ENCODE measurements at regions not wholly inside any gene's neighbourhood (a gene's known extent, or its start where the extent isn't known, plus 50 kb on each side); places are given as distances from the start of the nearest gene placed in this dataset.

GRCh38 chr5:135155616-135156214 lies 121.7 kb upstream of the PITX1 start:
- Histone ChIP-seq H3K4me1 (ENCODE audit: insufficient read depth, low read length) (no peaks in the 10 kb centered on the region), H3K79me1 (ENCODE audit: insufficient read depth, low read depth, low read length, poor library complexity, severe bottlenecking) (no peaks in the 10 kb centered on the region), H4K8ac (replicated peaks; ENCODE audit: insufficient read length, low read depth, low read length) (no peak overlapping the region), H3K9ac (ENCODE audit: extremely low read depth, insufficient read length, low read length) (no peak overlapping the region), H2BK20ac (ENCODE audit: low read depth, low read length, poor library complexity, severe bottlenecking) (no peak overlapping the region), H2BK15ac (ENCODE audit: low read depth, low read length) (no peak overlapping the region), H3K4ac (ENCODE audit: low read depth, low read length) (no peak overlapping the region), H2AK5ac (ENCODE audit: insufficient read length, low read length) (no peak overlapping the region), H3K79me2 (ENCODE audit: insufficient read depth, low read length) (no peaks in the 10 kb centered on the region), H3K4me2 (ENCODE audit: insufficient read depth, insufficient read length, low read length) (no peak overlapping the region), H3K27me3 (ENCODE audit: insufficient read depth, low read length) (no peaks in the 10 kb centered on the region), H3T11ph (ENCODE audit: low read length) (no peak overlapping the region), H2AFZ (ENCODE audit: low read length) (no peak overlapping the region), H4K5ac (ENCODE audit: insufficient read length, low read depth, low read length) (no peak overlapping the region), H3K23me2 (ENCODE audit: insufficient read length, low read depth, low read length, poor library complexity, severe bottlenecking) (no peaks in the 10 kb centered on the region), H4K91ac (ENCODE audit: insufficient read length, low read depth, low read length) (no peak overlapping the region), H3K23ac (ENCODE audit: insufficient read length, low read depth, low read length) (no peak overlapping the region), H2BK5ac (ENCODE audit: insufficient read length, low read length) (no peak overlapping the region), H3K9me3 (ENCODE audit: control insufficient read depth, low read depth, low read length) (no peaks in the 10 kb centered on the region), H3K27ac (ENCODE audit: insufficient read length, low read depth, low read length) (no peak overlapping the region), H3K18ac (ENCODE audit: insufficient read length, low read depth, low read length) (no peak overlapping the region), H4K20me1 (ENCODE audit: control insufficient read depth, insufficient read depth, insufficient read length) (no peaks in the 10 kb centered on the region), H2BK12ac (ENCODE audit: insufficient read length, low read depth, low read length) (no peak overlapping the region), H3K14ac (ENCODE audit: insufficient read depth, low read length) (no peak overlapping the region), H3K56ac (ENCODE audit: insufficient read length, low read depth, low read length) (no peak overlapping the region), H2BK120ac (ENCODE audit: low read depth, low read length, poor library complexity, severe bottlenecking) (no peak overlapping the region)
- peaks cover 0 to 2% of the 10 kb centered on the region in 2 experiments; a peak in 1 of 5 replicates for H3K9me3 Mint-ChIP-seq
- no peaks in the 10 kb centered on the region; a peak in 1 of 7 replicates for H3K36me3 Mint-ChIP-seq (ENCODE audit: insufficient read depth in 1 of 3, low read depth in 3 of 3)
- DNase-seq: no peak
- H3K4me1 Mint-ChIP-seq: peaks cover 4 to 7% of the 10 kb centered on the region in 2 experiments
- TF ChIP-seq CTCF (conservative IDR thresholded peaks at IDR 0.05): no peak
- H3K4me3 Mint-ChIP-seq: no peak overlapping the region
- peaks cover 38% of the 10 kb centered on the region for H3K27me3 Mint-ChIP-seq (ENCODE audit: low read depth)
- no peak overlapping the region for H3K27ac Mint-ChIP-seq
- WGBS (ENCODE audit: extremely low coverage, insufficient read length, low lambda C conversion rate): no CpG with 5 or more reads among the region's 4 CpGs
